ENCODE measurements at regions not wholly inside any gene's neighbourhood (a gene's known extent, or its start where the extent isn't known, plus 50 kb on each side); places are given as distances from the start of the nearest gene placed in this dataset.

DNA sequence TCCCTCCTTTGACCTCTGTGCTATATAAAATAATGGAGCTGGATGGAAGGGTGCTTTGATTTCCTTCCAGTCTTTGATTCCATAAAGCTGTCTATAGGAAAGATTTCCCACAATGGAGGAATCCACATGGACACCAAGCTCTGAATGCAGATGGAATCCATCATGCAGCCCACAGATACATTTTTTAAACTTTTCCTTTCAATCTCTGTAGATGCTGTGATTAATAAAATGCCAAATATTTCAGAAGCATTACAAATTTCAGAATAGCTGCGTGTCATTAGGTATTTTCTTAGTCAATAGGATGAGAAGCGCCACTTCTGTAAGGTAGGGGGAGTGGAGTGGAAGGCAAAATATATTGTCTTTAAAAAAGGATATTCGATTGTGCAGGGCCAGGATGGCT is 489.0 kb downstream of the NTRK3 start:
- no peak overlapping the region for H3K27ac ChIP-seq (ENCODE audit: low read length)
- DNase-seq (ENCODE audit: low read depth, low spot score): no peak
- no peaks in the 10 kb centered on the region for H3K9me3 ChIP-seq (ENCODE audit: control insufficient read depth, insufficient read depth, low read length)
- no peaks in the 10 kb centered on the region for H3K36me3 ChIP-seq (ENCODE audit: control insufficient read depth, insufficient read depth, low read length)
- no peak overlapping the region for H3K4me3 ChIP-seq (ENCODE audit: low read length)
- 0 out of 2 replicates have a peak, but pooled peaks cover 3% of the 10 kb centered on the region for H3K4me1 ChIP-seq (ENCODE audit: control insufficient read depth, insufficient read depth, low read length)
- WGBS (ENCODE audit: insufficient coverage, insufficient read length): no CpG with 5 or more reads among the region's 3 CpGs
- H3K27me3 ChIP-seq (ENCODE audit: control insufficient read depth, insufficient read depth, low read length): no peaks in the 10 kb centered on the region

GRCh38 chr15:87764461-87765240 is 491.9 kb downstream of the NTRK3 start:
- Histone ChIP-seq H3K27ac (ENCODE audit: low read length) (no peak overlapping the region), H3K4me1 (ENCODE audit: control insufficient read depth, insufficient read depth, low read length) (0 out of 2 replicates have a peak, but pooled peaks cover 3% of the 10 kb centered on the region), H3K36me3 (ENCODE audit: control insufficient read depth, insufficient read depth, low read length) (no peaks in the 10 kb centered on the region), H3K9me3 (ENCODE audit: control insufficient read depth, insufficient read depth, low read length) (no peaks in the 10 kb centered on the region), H3K4me3 (ENCODE audit: low read length) (no peak overlapping the region), H3K27me3 (ENCODE audit: control insufficient read depth, insufficient read depth, low read length) (no peaks in the 10 kb centered on the region)
- no peak for DNase-seq (ENCODE audit: low read depth, low spot score)
- no CpG with 5 or more reads among the region's 4 CpGs for WGBS (ENCODE audit: insufficient coverage, insufficient read length)

- no peaks in the 10 kb centered on the region for H3K36me3 ChIP-seq (ENCODE audit: control insufficient read depth, insufficient read depth, low read length)
- no CpG with 5 or more reads among the region's 9 CpGs for WGBS (ENCODE audit: insufficient coverage, insufficient read length)
- no peak for DNase-seq (ENCODE audit: low read depth, low spot score)
- no peaks in the 10 kb centered on the region for H3K9me3 ChIP-seq (ENCODE audit: control insufficient read depth, insufficient read depth, low read length)
- H3K27me3 ChIP-seq (ENCODE audit: control insufficient read depth, insufficient read depth, low read length): no peaks in the 10 kb centered on the region
- H3K4me1 ChIP-seq (ENCODE audit: control insufficient read depth, insufficient read depth, low read length): 0 out of 2 replicates have a peak, but pooled peaks cover 3% of the 10 kb centered on the region
- H3K27ac ChIP-seq (ENCODE audit: low read length): no peak overlapping the region
- H3K4me3 ChIP-seq (ENCODE audit: low read length): no peak overlapping the region
Observed at GRCh38 chr15:87763837-87764236, 492.7 kb downstream of the NTRK3 start.

DNA sequence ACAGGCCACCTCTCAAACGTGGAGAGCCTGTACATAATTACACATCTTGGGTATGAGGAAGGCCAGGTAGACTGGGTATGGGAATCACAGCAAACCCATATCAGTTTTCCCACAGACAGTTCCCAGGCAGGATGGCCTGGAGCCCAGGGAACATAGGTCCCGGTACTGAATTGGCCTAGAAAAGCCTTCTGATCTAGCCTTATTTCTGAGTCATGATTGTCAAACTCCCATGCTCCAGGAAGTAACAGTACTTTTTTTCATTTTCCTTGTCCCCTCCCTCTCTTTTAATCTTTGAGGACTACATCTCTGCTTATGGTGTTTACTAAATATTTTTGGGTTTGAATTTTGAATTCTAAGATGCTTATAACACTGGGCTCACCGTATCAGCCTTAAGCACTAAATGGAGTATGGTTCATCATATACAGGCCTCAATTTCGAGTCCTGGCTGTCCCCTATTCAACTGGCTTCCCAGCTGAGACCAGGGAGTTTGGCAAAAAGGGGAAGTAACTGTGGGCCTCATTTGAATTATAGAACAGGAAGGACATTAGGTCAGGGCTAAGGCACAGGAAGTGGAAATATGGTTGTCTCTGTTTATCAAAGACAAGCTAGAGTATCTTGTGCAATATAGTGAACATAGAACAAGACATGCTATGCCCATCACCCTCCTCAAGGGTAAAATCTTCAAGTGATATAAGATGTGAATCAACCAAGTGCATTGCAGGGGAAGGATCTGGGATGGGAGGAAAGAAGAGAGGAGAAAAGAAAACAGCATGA is 494.6 kb downstream of the NTRK3 start:
- DNase-seq (ENCODE audit: low read depth, low spot score): no peak
- H3K4me1 ChIP-seq (ENCODE audit: control insufficient read depth, insufficient read depth, low read length): 0 out of 2 replicates have a peak, but pooled peaks cover 3% of the 10 kb centered on the region
- H3K36me3 ChIP-seq (ENCODE audit: control insufficient read depth, insufficient read depth, low read length): no peaks in the 10 kb centered on the region
- no peaks in the 10 kb centered on the region for H3K9me3 ChIP-seq (ENCODE audit: control insufficient read depth, insufficient read depth, low read length)
- no peak overlapping the region for H3K27ac ChIP-seq (ENCODE audit: low read length)
- no peak overlapping the region for H3K4me3 ChIP-seq (ENCODE audit: low read length)
- no peaks in the 10 kb centered on the region for H3K27me3 ChIP-seq (ENCODE audit: control insufficient read depth, insufficient read depth, low read length)
- no CpG with 5 or more reads among the region's 4 CpGs for WGBS (ENCODE audit: insufficient coverage, insufficient read length)

GRCh38 chr15:87760547-87761314 is 495.8 kb downstream of the NTRK3 start:
- no peak for DNase-seq (ENCODE audit: low read depth, low spot score)
- no peaks in the 10 kb centered on the region for H3K36me3 ChIP-seq (ENCODE audit: control insufficient read depth, insufficient read depth, low read length)
- no peaks in the 10 kb centered on the region for H3K27me3 ChIP-seq (ENCODE audit: control insufficient read depth, insufficient read depth, low read length)
- H3K4me3 ChIP-seq (ENCODE audit: low read length): no peak overlapping the region
- no peak overlapping the region for H3K27ac ChIP-seq (ENCODE audit: low read length)
- 0 out of 2 replicates have a peak, but pooled peaks cover 3% of the 10 kb centered on the region for H3K4me1 ChIP-seq (ENCODE audit: control insufficient read depth, insufficient read depth, low read length)
- no CpG with 5 or more reads among the region's 3 CpGs for WGBS (ENCODE audit: insufficient coverage, insufficient read length)
- H3K9me3 ChIP-seq (ENCODE audit: control insufficient read depth, insufficient read depth, low read length): no peaks in the 10 kb centered on the region

- Histone ChIP-seq H3K4me1 (ENCODE audit: control insufficient read depth, insufficient read depth, low read length) (no peaks in the 10 kb centered on the region), H3K9me3 (ENCODE audit: control insufficient read depth, insufficient read depth, low read length) (no peaks in the 10 kb centered on the region), H3K27me3 (ENCODE audit: control insufficient read depth, insufficient read depth, low read length) (no peaks in the 10 kb centered on the region), H3K36me3 (ENCODE audit: control insufficient read depth, insufficient read depth, low read length) (no peaks in the 10 kb centered on the region), H3K27ac (ENCODE audit: low read length) (no peak overlapping the region), H3K4me3 (ENCODE audit: low read length) (no peak overlapping the region)
- DNase-seq (ENCODE audit: low read depth, low spot score): no peak
- whole genome bisulfite sequencing (ENCODE audit: insufficient coverage, insufficient read length): no CpG with 5 or more reads among the region's 9 CpGs
Observed at GRCh38 chr15:87758794-87759418, 497.6 kb downstream of the NTRK3 start.

DNA sequence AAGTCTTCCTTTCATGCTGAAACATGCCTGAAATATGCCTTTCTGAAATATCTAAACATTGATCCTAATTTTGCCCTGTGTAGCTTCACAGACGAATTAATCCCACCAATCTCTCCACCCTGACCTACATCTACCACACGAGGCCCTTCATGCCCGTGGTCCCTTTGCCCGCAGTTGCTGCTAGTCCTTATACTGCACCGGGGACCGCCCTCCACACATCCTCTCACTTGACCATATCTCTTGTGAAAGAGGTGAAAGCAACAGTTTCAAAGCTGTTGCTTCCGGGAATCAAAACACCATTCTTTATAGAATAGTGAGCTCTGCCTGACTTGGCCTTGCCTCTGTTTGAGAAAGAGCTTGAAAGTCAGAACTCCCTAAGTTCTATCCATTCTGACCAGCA is 499.5 kb downstream of the NTRK3 start:
- no peak for DNase-seq (ENCODE audit: low read depth, low spot score)
- Histone ChIP-seq H3K4me3 (ENCODE audit: low read length) (no peak overlapping the region), H3K4me1 (ENCODE audit: control insufficient read depth, insufficient read depth, low read length) (no peaks in the 10 kb centered on the region), H3K27me3 (ENCODE audit: control insufficient read depth, insufficient read depth, low read length) (no peaks in the 10 kb centered on the region), H3K9me3 (ENCODE audit: control insufficient read depth, insufficient read depth, low read length) (no peaks in the 10 kb centered on the region), H3K36me3 (ENCODE audit: control insufficient read depth, insufficient read depth, low read length) (no peaks in the 10 kb centered on the region), H3K27ac (ENCODE audit: low read length) (no peak overlapping the region)
- no CpG with 5 or more reads among the region's 7 CpGs for WGBS (ENCODE audit: insufficient coverage, insufficient read length)

DNA sequence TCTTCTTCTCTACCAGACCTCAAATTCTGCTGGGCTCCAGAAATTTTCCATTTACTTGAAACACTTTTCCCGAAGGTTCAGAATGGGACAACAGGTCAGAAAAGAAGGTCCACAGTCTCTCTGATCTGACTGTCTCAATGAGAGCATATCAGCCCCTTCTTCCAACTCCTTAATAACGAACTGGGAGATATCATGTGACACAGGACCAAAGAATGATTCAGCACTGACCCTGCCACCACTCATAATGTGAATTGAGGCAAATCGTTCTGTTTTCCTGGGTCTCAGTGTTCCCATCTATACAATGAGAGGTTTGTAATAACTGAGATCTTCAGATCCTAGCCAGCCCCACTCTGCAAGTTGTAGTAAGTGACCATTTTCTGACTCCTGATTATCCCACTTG is 500.5 kb downstream of the NTRK3 start:
- H3K9me3 ChIP-seq (ENCODE audit: control insufficient read depth, insufficient read depth, low read length): no peaks in the 10 kb centered on the region
- no peaks in the 10 kb centered on the region for H3K36me3 ChIP-seq (ENCODE audit: control insufficient read depth, insufficient read depth, low read length)
- H3K27ac ChIP-seq (ENCODE audit: low read length): no peak overlapping the region
- H3K4me1 ChIP-seq (ENCODE audit: control insufficient read depth, insufficient read depth, low read length): no peaks in the 10 kb centered on the region
- DNase-seq (ENCODE audit: low read depth, low spot score): no peak
- no peak overlapping the region for H3K4me3 ChIP-seq (ENCODE audit: low read length)
- H3K27me3 ChIP-seq (ENCODE audit: control insufficient read depth, insufficient read depth, low read length): no peaks in the 10 kb centered on the region
- no CpG with 5 or more reads among the region's 3 CpGs for WGBS (ENCODE audit: insufficient coverage, insufficient read length)

DNA sequence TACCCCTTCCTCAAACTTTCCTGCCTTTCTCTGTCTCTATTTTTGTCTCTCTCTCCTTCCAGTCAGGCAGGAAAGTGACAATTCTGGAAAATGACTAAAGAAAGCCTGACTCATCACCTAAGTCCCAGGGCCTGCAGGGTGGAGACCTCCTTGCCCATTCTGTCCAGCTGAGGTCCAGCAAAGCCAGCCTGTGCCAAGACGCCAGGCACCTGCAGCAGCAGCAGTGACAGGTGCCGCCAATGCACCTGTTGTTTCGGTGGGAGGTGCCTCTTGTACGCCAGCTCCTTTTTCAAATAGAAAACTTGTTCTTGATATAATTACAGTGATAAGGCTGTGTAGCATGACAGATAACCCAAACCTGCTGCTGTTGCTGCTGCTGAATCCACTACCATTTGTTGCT is 501.3 kb downstream of the NTRK3 start:
- Histone ChIP-seq H3K36me3 (ENCODE audit: control insufficient read depth, insufficient read depth, low read length) (no peaks in the 10 kb centered on the region), H3K27me3 (ENCODE audit: control insufficient read depth, insufficient read depth, low read length) (no peaks in the 10 kb centered on the region), H3K27ac (ENCODE audit: low read length) (no peak overlapping the region), H3K9me3 (ENCODE audit: control insufficient read depth, insufficient read depth, low read length) (no peaks in the 10 kb centered on the region), H3K4me1 (ENCODE audit: control insufficient read depth, insufficient read depth, low read length) (no peaks in the 10 kb centered on the region), H3K4me3 (ENCODE audit: low read length) (no peak overlapping the region)
- no peak for DNase-seq (ENCODE audit: low read depth, low spot score)
- no CpG with 5 or more reads among the region's 4 CpGs for WGBS (ENCODE audit: insufficient coverage, insufficient read length)

DNA sequence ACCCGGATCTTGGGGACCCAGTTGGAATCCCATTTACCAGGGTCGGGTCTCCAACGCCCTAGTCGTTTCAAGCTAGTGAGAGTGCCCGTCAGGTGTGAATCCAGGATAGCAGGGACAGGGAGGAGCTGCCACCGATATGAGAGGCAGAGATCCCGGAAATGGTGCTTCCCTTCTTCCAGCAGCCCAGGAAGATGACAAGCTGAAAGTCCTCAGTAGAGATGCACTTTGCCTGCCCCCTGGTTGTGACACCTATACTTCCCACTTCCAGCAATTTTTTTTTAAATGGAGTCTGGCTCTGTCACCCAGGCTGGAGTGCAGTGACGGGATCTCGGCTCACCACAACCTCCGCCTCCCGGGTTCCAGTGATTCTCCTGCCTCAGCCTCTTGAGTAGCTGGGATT is 503.0 kb downstream of the NTRK3 start:
- Histone ChIP-seq H3K36me3 (ENCODE audit: control insufficient read depth, insufficient read depth, low read length) (no peaks in the 10 kb centered on the region), H3K27me3 (ENCODE audit: control insufficient read depth, insufficient read depth, low read length) (no peaks in the 10 kb centered on the region), H3K9me3 (ENCODE audit: control insufficient read depth, insufficient read depth, low read length) (no peaks in the 10 kb centered on the region), H3K4me3 (ENCODE audit: low read length) (no peak overlapping the region), H3K27ac (ENCODE audit: low read length) (no peak overlapping the region), H3K4me1 (ENCODE audit: control insufficient read depth, insufficient read depth, low read length) (no peaks in the 10 kb centered on the region)
- no CpG with 5 or more reads among the region's 11 CpGs for WGBS (ENCODE audit: insufficient coverage, insufficient read length)
- no peak for DNase-seq (ENCODE audit: low read depth, low spot score)
